CD14-positive monocyte (primary cell): ENCODE measurements at regions not wholly inside any gene's neighbourhood (a gene's known extent, or its start where the extent isn't known, plus 50 kb on each side); places are given as distances from the start of the nearest gene placed in this dataset.

Experiments used
- DNase-seq, 3 donors: peaks; one replicate each; pipeline ENCODE4 v3.0.0-alpha.2; 2011 to 2022
- H2AFZ ChIP-seq: 2 replicates; pipeline ENCODE4 v1.6.0; 2012; ENCODE audit warnings: mild to moderate bottlenecking, low read depth, low read length, inconsistent platforms; ENCODE audit not compliant: insufficient read depth, poor library complexity, severe bottlenecking
- H3K27ac ChIP-seq, 2 donors: 1 replicate in 1 of 2; 2 replicates in 1 of 2; pipeline ENCODE4 v1.5.1; 2012 to 2013; ENCODE audit warnings: low read length in 2 of 2, control low read depth in 1 of 2, inconsistent platforms in 1 of 2, low read depth in 1 of 2, mild to moderate bottlenecking in 1 of 2
- H3K27me3 ChIP-seq, 2 donors: one replicate each; pipeline versions ENCODE4 v1.6.0 to v1.6.1; 2011 to 2013; ENCODE audit warnings: low read length in 2 of 2; ENCODE audit not compliant: control insufficient read depth in 2 of 2, insufficient read depth in 2 of 2
- H3K36me3 ChIP-seq, 2 donors: replicated peaks in 1 of 2; 1 replicate in 1 of 2; 2 replicates in 1 of 2; pipeline versions ENCODE4 v1.5.1 to v1.6.1; 2012 to 2013; ENCODE audit warnings: low read length in 2 of 2, control low read depth in 1 of 2, inconsistent platforms in 1 of 2, mild to moderate bottlenecking in 1 of 2; ENCODE audit not compliant: insufficient read depth in 2 of 2, control insufficient read depth in 1 of 2
- H3K4me1 ChIP-seq, 2 donors: 1 replicate in 1 of 2; 2 replicates in 1 of 2; pipeline versions ENCODE4 v1.5.1 to v1.6.1; 2012 to 2013; ENCODE audit warnings: low read length in 2 of 2, control low read depth in 1 of 2, inconsistent platforms in 1 of 2, mild to moderate bottlenecking in 1 of 2, moderate library complexity in 1 of 2; ENCODE audit not compliant: insufficient read depth in 2 of 2, control insufficient read depth in 1 of 2
- H3K4me2 ChIP-seq: replicated peaks from 2 replicates; pipeline ENCODE3; 2012; ENCODE audit warnings: low read length, moderate library complexity, mild to moderate bottlenecking; ENCODE audit not compliant: poor library complexity, severe bottlenecking; ENCODE audit errors: extremely low read depth
- H3K4me3 ChIP-seq, 3 experiments: fragments of 200-600 bp in 1 of 3; sonication (generic) in 1 of 3; replicated peaks in 1 of 3; 1 replicate in 2 of 3; 2 replicates in 1 of 3; pipeline ENCODE4 v1.5.1; 2011 to 2013; ENCODE audit warnings: low read length in 3 of 3, mild to moderate bottlenecking in 3 of 3, control low read depth in 2 of 3, low read depth in 2 of 3, inconsistent platforms in 1 of 3, moderate library complexity in 1 of 3
- H3K79me2 ChIP-seq: 2 replicates; pipeline ENCODE4 v1.6.0; 2012; ENCODE audit warnings: mild to moderate bottlenecking, control low read depth, inconsistent platforms, low read length, moderate library complexity; ENCODE audit not compliant: insufficient read depth
- H3K9ac ChIP-seq: 2 replicates; pipeline ENCODE4 v1.6.0; 2017; ENCODE audit warnings: low read length, mild to moderate bottlenecking; ENCODE audit not compliant: insufficient read depth, poor library complexity, severe bottlenecking
- H3K9me3 ChIP-seq, 2 donors: replicated peaks in 1 of 2; 1 replicate in 1 of 2; 2 replicates in 1 of 2; pipeline versions ENCODE4 v1.5.1 to v1.6.1; 2012 to 2013; ENCODE audit warnings: low read length in 2 of 2, control low read depth in 1 of 2; ENCODE audit not compliant: control insufficient read depth in 1 of 2, insufficient read depth in 1 of 2
- H4K20me1 ChIP-seq: 2 replicates; pipeline ENCODE4 v1.6.0; 2012; ENCODE audit warnings: mild to moderate bottlenecking, low read length, control low read depth, moderate library complexity; ENCODE audit not compliant: insufficient read depth
- H3K27ac Mint-ChIP-seq, 7 donors: one replicate each; pipeline ENCODE4 v1.8.0; 2020; ENCODE audit warnings: mild to moderate bottlenecking in 7 of 7, mixed read lengths in 7 of 7, moderate library complexity in 6 of 7, inconsistent platforms in 2 of 7
- H3K27me3 Mint-ChIP-seq, 3 donors: one replicate each; pipeline ENCODE4 v1.8.0; 2021 to 2022; ENCODE audit warnings: low read depth in 3 of 3, mild to moderate bottlenecking in 3 of 3, mixed read lengths in 3 of 3, moderate library complexity in 3 of 3, inconsistent platforms in 1 of 3
- H3K36me3 Mint-ChIP-seq, 2 donors: one replicate each; pipeline ENCODE4 v1.8.0; 2020; ENCODE audit warnings: mixed read lengths in 2 of 2, inconsistent platforms in 1 of 2, mild to moderate bottlenecking in 1 of 2
- H3K4me1 Mint-ChIP-seq: one replicate; pipeline ENCODE4 v1.8.0; 2020; ENCODE audit warnings: mild to moderate bottlenecking, mixed read lengths
- H3K4me3 Mint-ChIP-seq, 2 donors: one replicate each; pipeline ENCODE4 v1.8.0; 2020; ENCODE audit warnings: mild to moderate bottlenecking in 2 of 2, mixed read lengths in 2 of 2, moderate library complexity in 1 of 2
- H3K9me3 Mint-ChIP-seq, 7 donors: one replicate each; pipeline ENCODE4 v1.8.0; 2020 to 2022; ENCODE audit warnings: mixed read lengths in 7 of 7, mild to moderate bottlenecking in 6 of 7, moderate library complexity in 6 of 7, inconsistent platforms in 2 of 7
- CTCF ChIP-seq: fragments of 200-600 bp; IDR thresholded peaks from one replicate; pipeline ENCODE4 v1.8.0; 2022; ENCODE audit warnings: antibody characterized with exemption, mild to moderate bottlenecking
- WGBS: methylation state at CpG from one replicate; pipeline ENCODE4 v1.1.5; 2013; ENCODE audit warnings: missing lambda C conversion rate; ENCODE audit not compliant: insufficient coverage; 5-methylcytosine and 5-hydroxymethylcytosine counted together
- intact Hi-C, 2 donors: fragments of 100-400 bp; cut with micrococcal nuclease; formaldehyde crosslinking; loops; one replicate each; pipeline versions ENCODE4 v1.15.0 to v1.15.1; 2023

- Mint-ChIP-seq H3K4me3 (no peak overlapping the region), H3K27ac (no peak overlapping the region), H3K9me3 (peaks cover 5 to 12% (median 7%) of the 10 kb centered on the region in 7 donors), H3K27me3 (peaks cover 0 to 3% (median under 1%) of the 10 kb centered on the region in 3 donors), H3K4me1 (peaks cover 9% of the 10 kb centered on the region), H3K36me3 (no peaks in the 10 kb centered on the region)
- Histone ChIP-seq H3K79me2 (no peaks in the 10 kb centered on the region), H2AFZ (no peak overlapping the region), H3K9ac (no peak overlapping the region), H3K9me3 (no peaks in the 10 kb centered on the region), H3K4me2 (no peak overlapping the region), H3K4me3 (no peak overlapping the region), H4K20me1 (no peaks in the 10 kb centered on the region), H3K4me1 (peaks cover 0 to 10% of the 10 kb centered on the region in 2 donors), H3K27ac (no peak overlapping the region), H3K27me3 (no peaks in the 10 kb centered on the region), H3K36me3 (no peaks in the 10 kb centered on the region)
- WGBS: 100% methylated on average over 1 of the region's 1 CpG
- intact Hi-C loops: no loop called here
- TF ChIP-seq CTCF: no peak
- no peak for DNase-seq
These were observed 102.1 kb upstream of the CEP78 start for GRCh38 chr9:78133751-78134150.

GRCh38 chr9:78132701-78133058, 101.1 kb upstream of the GNAQ start:
- Histone ChIP-seq H3K4me3 (peak overlapping the region; percentile 1 to 62 (median 21)), H2AFZ (peak overlapping the region; percentile 65), H3K79me2 (no peaks in the 10 kb centered on the region), H3K4me2 (peak overlapping the region; percentile 61), H3K27me3 (no peaks in the 10 kb centered on the region), H3K9me3 (no peaks in the 10 kb centered on the region), H3K9ac (no peak overlapping the region), H4K20me1 (no peaks in the 10 kb centered on the region), H3K27ac (peak overlapping the region in 1 of 2 donors; percentile 54), H3K4me1 (peaks cover 0 to 10% of the 10 kb centered on the region in 2 donors), H3K36me3 (no peaks in the 10 kb centered on the region)
- peak overlapping the region in 4 of 7 donors; percentile 14 to 74 (median 69) for H3K27ac Mint-ChIP-seq
- peak in 1 of 3 donors; percentile 15 for DNase-seq
- peaks cover 0 to 3% (median 3%) of the 10 kb centered on the region in 3 donors for H3K27me3 Mint-ChIP-seq
- peaks cover 1 to 7% (median 6%) of the 10 kb centered on the region in 7 donors for H3K9me3 Mint-ChIP-seq
- peak overlapping the region; percentile 60 to 76 for H3K4me3 Mint-ChIP-seq
- TF ChIP-seq CTCF: no peak
- peaks cover 9% of the 10 kb centered on the region for H3K4me1 Mint-ChIP-seq
- intact Hi-C loops: no loop called here
- H3K36me3 Mint-ChIP-seq: no peaks in the 10 kb centered on the region
- no CpG with 5 or more reads among the region's 2 CpGs for WGBS
